8988T (cell line): ENCODE measurements at regions not wholly inside any gene's neighbourhood (a gene's known extent, or its start where the extent isn't known, plus 50 kb on each side); places are given as distances from the start of the nearest gene placed in this dataset.
"Not testable (repeated sequence)": the region's sequence is repeated elsewhere in the genome, so short reads cannot be mapped to it uniquely, and the experiment has no call there.

Experiments used
- DNase-seq: peaks from one replicate; pipeline ENCODE4 v3.0.0; 2011

GRCh38 chr3:193047461-193047860 lies 129.8 kb upstream of the MB21D2 start:
- not testable (repeated sequence) for DNase-seq

- no peak for DNase-seq
These were observed 130.5 kb upstream of the MB21D2 start for GRCh38 chr3:193048127-193048526.

DNA sequence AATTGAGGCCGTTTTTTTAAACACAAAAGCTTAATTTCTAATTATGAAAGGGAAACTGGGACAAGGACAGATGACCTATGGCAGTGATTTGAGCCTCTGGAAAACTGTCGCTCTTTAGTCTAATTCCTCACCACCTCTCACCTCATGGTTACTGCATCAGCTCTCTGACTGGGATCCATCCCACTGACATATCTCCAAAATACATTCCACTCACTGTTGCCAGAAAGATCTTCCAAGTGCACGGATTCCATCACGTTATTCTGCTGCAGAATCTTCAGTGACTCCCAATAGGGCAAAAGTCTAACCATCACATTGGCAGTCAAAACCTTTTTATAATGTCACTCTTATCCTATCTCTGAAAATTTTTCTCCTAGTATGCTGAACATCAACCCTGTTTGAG lies 132.3 kb upstream of the MB21D2 start:
- DNase-seq: no peak

DNA sequence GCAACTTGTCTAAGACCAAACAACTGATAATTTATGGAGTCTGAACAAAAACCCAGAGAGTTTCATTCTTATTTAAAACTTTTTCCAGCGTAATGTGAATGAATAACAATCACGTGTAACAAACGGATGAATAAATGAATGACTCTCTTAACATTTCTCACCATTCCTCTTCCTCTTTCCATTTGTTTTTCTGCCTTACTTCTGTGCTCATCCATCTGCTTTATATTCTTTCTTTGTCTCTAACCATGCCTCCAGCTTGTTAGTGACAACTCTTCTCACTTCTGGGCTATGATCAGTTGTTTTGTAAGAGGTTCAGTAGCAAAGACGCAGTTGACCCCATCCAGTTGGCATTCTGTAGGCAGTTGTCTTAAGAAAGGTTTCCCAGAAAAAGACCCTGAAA lies 133.7 kb upstream of the MB21D2 start:
- no peak for DNase-seq

- no peak for DNase-seq
These were observed 134.8 kb upstream of the MB21D2 start for GRCh38 chr3:193052354-193053045.

DNA sequence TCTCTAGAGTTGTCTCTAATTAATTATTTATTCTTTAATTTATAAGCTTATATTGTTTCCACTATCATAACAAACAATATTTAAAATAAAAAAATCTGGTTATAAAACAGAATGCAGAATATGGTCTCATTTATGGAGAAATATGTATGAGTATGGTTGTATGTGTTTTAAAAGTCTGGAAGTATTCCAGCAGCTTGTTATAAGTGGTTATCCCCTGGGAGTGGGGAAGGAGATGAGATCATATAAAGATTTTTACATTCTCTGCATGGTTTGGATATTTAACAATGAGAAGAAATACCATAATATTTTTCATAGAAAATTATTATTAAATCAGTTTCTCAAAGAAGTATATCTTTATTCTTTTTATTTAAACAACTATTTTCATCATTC lies 135.4 kb upstream of the MB21D2 start:
- no peak for DNase-seq

DNA sequence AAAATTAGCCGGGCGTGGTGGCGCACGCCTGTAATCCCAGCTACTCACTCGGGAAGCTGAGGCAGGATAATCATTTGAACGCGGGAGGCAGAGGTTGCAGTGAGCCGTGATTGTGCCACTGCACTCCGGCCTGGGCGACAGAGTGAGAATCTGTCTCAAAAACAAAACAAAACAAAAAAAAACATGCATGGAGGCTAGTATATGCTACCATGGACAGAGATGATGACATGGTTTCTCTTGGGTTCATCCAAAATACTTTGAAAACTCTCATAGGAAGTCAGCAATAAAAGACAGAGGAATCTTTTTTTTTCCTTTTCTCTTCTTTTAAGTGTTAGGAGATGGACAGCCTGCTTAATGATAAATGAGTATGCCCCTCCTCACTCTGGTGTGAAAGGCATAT lies 137.7 kb upstream of the MB21D2 start:
- DNase-seq: no peak

- DNase-seq: no peak
These were observed 140.0 kb upstream of the MB21D2 start for GRCh38 chr3:193057616-193058015.

DNA sequence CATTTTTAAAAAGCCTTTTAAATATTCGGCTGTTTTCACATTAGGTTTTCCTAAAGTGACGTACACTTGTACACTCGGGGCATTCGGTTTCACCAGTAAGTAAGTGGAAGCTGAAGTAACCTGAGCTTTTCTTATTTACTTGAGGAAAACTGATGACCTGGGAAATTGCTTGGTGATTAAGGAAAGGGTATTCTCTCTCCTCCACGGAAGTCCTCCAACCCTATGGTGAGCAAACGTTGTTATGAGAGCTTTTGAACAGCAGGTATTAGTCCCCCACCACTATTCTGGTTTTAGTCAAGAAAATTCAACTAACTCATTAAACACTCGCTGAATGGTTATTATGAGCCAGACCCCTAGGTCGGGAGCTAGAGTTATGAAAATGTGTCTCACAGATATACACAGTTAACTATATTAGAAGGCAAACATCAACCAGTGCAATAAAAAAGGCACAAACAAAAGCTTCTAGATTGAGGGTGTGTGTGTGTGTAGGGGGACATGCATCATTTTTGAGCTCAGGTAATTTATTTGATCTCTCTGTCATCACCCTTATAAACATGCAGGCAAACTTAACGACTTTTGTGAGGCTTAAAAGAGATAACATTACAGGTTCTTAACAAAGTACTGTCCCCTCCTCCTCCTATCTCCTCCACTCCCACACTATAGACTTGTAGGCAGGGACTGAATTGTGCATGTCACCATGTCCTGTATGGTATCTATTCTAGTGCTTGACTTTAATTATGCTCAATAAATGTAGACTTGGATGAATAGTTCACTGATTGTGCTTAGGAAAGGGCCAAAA lies 143.3 kb upstream of the MB21D2 start:
- DNase-seq: no peak

GRCh38 chr3:193068365-193068764 lies 150.7 kb upstream of the MB21D2 start:
- DNase-seq: no peak

- DNase-seq: not testable (repeated sequence)
These were observed 152.1 kb upstream of the MB21D2 start for GRCh38 chr3:193069732-193070131.

DNA sequence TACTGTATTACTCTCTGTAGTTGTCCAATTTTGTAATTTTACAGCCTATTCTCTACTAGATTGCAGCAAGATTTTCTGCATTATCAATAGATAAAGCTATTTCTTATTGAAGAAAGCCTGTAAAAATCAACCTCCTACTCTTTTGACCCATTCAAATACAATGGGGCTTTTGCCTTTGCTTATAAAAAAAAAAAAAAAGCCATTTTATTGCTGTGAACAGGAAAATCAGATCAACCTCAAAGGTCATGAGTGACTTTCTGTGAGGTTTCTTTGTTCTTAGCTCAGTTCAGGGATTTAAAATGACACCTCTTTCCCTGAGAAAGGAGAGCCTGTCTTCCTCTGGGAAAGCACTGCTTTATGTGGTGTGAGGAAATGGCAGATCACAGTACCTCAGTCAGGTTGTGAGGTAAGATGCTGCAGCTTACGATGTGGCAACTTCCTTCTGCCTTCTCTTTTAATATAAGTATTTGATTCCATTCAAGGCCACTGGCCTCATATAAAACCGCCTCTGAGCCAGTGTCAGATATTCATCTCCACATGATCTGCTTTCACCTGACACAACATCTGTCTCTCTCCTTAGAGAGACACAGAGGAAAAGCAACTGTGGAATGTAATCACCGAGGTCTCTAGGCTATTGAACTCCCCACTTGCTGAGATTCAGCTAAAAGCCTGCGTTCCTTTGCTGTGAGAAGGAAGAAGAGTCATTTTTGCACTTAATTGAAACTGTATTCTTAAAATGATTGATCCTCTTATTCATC lies 161.5 kb upstream of the MB21D2 start:
- no peak for DNase-seq

DNA sequence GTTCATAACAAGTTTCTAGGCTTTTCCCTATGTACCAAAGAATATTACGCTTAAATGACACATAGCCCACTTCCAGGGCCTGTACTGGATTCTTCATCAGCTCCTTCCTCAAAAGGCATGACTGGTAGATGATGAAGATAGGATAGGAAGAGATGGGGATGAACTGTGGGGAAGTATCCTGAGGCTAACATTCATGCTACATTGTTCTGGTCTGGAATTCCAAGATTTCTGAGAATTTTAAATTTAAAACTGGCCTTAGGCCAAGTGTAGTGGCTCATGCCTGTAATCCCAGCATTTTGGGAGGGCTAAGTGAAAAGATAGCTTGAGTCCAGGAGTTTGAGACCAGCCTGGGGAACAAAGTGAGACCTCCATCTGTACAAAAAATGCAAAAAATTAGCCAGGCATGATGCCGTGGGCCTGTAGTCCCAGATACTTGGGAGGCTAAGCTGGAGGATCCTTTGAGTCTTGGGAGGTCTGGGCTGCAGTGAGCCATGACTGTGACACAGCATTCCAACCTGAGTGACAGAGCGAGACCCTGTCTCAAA lies 160.1 kb upstream of the PLAAT1 start:
- DNase-seq: no peak

DNA sequence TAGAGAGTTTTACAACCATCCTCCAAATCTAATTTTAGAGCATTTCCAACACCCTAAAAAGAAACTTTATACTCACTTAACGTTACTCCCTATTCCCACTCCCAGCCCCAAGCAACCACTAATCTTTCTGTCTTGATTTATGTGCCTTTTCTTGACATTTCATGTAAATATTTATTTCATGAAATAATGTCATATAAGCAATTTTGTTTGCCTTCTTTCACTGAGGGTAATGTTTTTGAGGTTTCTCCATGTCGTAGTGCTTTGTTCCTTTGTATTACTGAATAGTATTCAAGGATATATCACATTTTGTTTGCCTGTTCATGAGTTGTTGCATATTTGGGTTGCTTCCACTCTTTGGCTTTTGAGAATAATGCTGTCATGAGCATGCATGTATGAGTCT lies 155.4 kb upstream of the PLAAT1 start:
- no peak for DNase-seq

GRCh38 chr3:193086681-193087080 lies 154.3 kb upstream of the PLAAT1 start:
- DNase-seq: no peak

DNA sequence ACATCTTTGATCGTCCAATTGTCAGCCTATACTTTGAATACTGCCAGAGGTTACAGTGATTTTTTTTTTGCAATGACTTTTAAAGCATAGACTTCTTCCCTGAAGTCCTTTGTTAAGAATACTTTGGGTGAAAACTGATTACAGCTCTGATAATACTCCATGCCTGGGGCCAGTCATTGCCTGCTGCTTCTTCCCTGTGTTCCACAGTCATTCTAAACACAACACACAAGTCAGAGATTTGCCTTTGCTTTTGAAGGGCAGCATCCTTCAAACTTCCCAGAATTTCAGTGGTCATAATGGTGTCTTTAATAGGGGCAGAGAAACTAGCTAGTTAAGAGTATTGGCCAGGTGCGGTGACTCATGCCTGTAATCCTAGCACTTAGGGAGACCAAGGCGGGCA lies 153.7 kb upstream of the PLAAT1 start:
- DNase-seq: no peak

GRCh38 chr3:193095366-193095765 lies 145.7 kb upstream of the PLAAT1 start:
- no peak for DNase-seq

- DNase-seq: no peak
These were observed 144.9 kb upstream of the PLAAT1 start for GRCh38 chr3:193096076-193096475.

DNA sequence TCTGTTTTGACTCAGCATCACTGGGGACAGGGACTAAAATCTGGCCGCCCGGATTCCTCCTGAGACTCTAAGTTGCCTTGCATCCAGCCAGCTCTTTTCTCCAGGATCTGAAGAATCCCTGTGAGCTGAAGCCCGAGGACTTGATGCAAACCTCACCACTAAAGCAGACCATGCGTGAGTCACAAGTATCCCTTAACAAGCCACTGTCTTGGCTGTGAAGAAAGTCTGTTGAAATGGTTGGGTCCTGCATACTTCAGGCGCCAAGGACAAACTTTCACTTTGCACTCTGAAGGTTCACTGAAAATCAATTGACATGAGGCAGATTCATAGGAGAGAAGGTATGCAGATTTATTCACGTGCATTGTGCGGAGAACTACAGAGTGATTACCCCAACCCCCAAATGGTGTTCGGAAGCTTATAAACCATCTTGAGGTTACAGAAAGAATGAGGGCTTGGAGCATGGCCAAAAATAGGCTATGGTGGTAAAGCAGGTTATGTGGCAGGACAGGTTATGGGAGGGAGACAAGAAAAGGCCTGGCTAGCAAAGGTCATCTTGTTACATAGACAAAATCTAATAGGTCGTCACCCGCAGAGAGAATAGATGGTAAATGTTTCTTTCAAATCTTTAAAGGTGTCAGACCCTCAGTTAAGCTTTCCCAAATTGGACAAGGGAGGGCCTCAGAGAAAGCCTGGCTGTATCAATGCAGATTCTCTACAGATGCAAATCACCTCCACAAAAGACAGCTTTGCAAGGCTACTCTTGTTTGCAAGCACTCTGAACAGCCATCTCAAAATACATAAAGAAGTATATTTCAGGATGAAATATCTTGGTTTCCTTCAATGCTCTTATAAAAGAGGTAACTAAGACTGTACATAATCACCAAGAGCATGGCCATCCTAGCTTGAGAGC lies 126.3 kb upstream of the PLAAT1 start:
- DNase-seq: no peak

DNA sequence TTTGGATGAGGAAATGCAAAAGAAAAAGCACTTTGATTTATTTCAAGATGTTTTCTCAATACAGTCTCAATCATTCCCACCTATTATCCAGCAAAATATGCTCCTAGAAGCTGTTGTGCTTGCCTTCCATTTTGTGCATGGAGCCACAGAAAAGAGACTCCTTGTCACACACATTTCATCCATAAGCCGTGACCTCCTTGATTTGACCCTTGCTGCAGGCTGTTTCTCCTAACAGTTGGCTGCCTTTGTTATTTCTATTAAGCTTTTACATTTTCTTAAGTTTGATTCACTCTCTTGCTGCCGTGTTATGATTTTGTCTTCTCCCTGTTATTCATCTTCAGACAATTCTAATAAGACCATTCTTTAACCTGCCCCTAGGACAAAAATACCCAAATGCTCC lies 124.2 kb upstream of the PLAAT1 start:
- DNase-seq: no peak

- no peak for DNase-seq
These were observed 122.1 kb upstream of the PLAAT1 start for GRCh38 chr3:193118907-193119306.

GRCh38 chr3:193119926-193120325 lies 121.1 kb upstream of the PLAAT1 start:
- DNase-seq: no peak
